DOHH2 (cell line): ENCODE measurements at regions not wholly inside any gene's neighbourhood (a gene's known extent, or its start where the extent isn't known, plus 50 kb on each side); places are given as distances from the start of the nearest gene placed in this dataset.

ENCODE experiments used
- EZH2phosphoT487 ChIP-seq: fragments of 200-600 bp; sonication (generic); IDR thresholded peaks from 2 replicates; pipeline ENCODE4 v1.6.1; 2017; ENCODE audit warnings: borderline replicate concordance, mild to moderate bottlenecking, antibody characterized with exemption, low read length, moderate library complexity, mixed read lengths
- TF ChIP-seq, protein P1 (sequence below): fragments of 200-600 bp; sonication (generic); IDR thresholded peaks from one replicate; pipeline ENCODE4 v1.5.1; 2014; ENCODE audit warnings: antibody characterized with exemption, mild to moderate bottlenecking, low read depth, low read length; ENCODE audit not compliant: poor library complexity, severe bottlenecking

- TF ChIP-seq, protein P1, sequence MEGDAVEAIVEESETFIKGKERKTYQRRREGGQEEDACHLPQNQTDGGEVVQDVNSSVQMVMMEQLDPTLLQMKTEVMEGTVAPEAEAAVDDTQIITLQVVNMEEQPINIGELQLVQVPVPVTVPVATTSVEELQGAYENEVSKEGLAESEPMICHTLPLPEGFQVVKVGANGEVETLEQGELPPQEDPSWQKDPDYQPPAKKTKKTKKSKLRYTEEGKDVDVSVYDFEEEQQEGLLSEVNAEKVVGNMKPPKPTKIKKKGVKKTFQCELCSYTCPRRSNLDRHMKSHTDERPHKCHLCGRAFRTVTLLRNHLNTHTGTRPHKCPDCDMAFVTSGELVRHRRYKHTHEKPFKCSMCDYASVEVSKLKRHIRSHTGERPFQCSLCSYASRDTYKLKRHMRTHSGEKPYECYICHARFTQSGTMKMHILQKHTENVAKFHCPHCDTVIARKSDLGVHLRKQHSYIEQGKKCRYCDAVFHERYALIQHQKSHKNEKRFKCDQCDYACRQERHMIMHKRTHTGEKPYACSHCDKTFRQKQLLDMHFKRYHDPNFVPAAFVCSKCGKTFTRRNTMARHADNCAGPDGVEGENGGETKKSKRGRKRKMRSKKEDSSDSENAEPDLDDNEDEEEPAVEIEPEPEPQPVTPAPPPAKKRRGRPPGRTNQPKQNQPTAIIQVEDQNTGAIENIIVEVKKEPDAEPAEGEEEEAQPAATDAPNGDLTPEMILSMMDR: no peak
- no peak for TF ChIP-seq EZH2phosphoT487
Measured at GRCh38 chr2:20499387-20499786, 52.5 kb downstream of the RHOB start.
